ENCODE measurements at regions not wholly inside any gene's neighbourhood (a gene's known extent, or its start where the extent isn't known, plus 50 kb on each side); places are given as distances from the start of the nearest gene placed in this dataset.

GRCh38 chr6:150664091-150664490, 64.4 kb downstream of the PLEKHG1 start:
- no peak overlapping the region for H2BK20ac ChIP-seq (ENCODE audit: low read length)
- no peaks in the 10 kb centered on the region for H3K36me3 ChIP-seq (ENCODE audit: control insufficient read depth in 2 of 4, insufficient read depth in 4 of 4, low read length in 3 of 4)
- no peak overlapping the region for H4K8ac ChIP-seq (ENCODE audit: extremely low read depth, insufficient read depth, low read length)
- no peak overlapping the region for H3K56ac ChIP-seq (replicated peaks; ENCODE audit: insufficient read length, low read depth, low read length)
- CTCF ChIA-PET (ENCODE audit: partially characterized antibody) = no interaction called here
- H3K27ac ChIP-seq (ENCODE audit: low read depth, low read length) = no peak overlapping the region
- no peaks in the 10 kb centered on the region for H3K23me2 ChIP-seq (ENCODE audit: low read depth, low read length)
- H3K4me2 ChIP-seq (ENCODE audit: insufficient read depth in 1 of 2, low read depth in 2 of 2, low read length in 2 of 2) = no peak overlapping the region
- H3K18ac ChIP-seq (ENCODE audit: extremely low read depth, low read length) = no peak overlapping the region
- no peaks in the 10 kb centered on the region for H4K20me1 ChIP-seq (replicated peaks in 1 of 2; ENCODE audit: control insufficient read depth in 1 of 2, insufficient read depth in 2 of 2, low read length in 2 of 2)
- no peak overlapping the region for H3K14ac ChIP-seq (ENCODE audit: insufficient read length)
- H3K4ac ChIP-seq (replicated peaks; ENCODE audit: insufficient read length, low read depth, low read length) = no peak overlapping the region
- H3K79me1 ChIP-seq (ENCODE audit: low read depth, low read length) = no peaks in the 10 kb centered on the region
- H2AK5ac ChIP-seq (ENCODE audit: low read depth, low read length) = no peak overlapping the region
- H2AFZ ChIP-seq (ENCODE audit: low read length) = no peak overlapping the region
- no peak overlapping the region for H3K23ac ChIP-seq (ENCODE audit: insufficient read length)
- H4K5ac ChIP-seq (ENCODE audit: insufficient read length, low read depth, low read length) = no peak overlapping the region
- FAIRE-seq (no peak), DNase-seq (ENCODE audit: low read depth in 1 of 2, low spot score in 2 of 2) (no peak)
- no peaks in the 10 kb centered on the region for H3K4me1 ChIP-seq (replicated peaks in 1 of 4; ENCODE audit: control insufficient read depth in 3 of 4, insufficient read depth in 4 of 4, low read length in 3 of 4)
- no peak overlapping the region for H3K9ac ChIP-seq (replicated peaks in 1 of 4; ENCODE audit: extremely low read depth in 1 of 4, low read depth in 3 of 4, low read length in 3 of 4)
- H2BK120ac ChIP-seq (replicated peaks; ENCODE audit: low read depth, low read length) = no peak overlapping the region
- H3K4me3 ChIP-seq (ENCODE audit: extremely low read depth in 1 of 4, insufficient read depth in 2 of 4, low read depth in 3 of 4, low read length in 4 of 4) = no peak overlapping the region
- no peak overlapping the region for H4K91ac ChIP-seq (replicated peaks; ENCODE audit: insufficient read length, low read length)
- TF ChIP-seq RBBP5 (IDR thresholded peaks at IDR 0.05; ENCODE audit: borderline replicate concordance, low read depth, low read length) = no peak
- no peak for TF ChIP-seq TEAD4 (IDR thresholded peaks at IDR 0.05; ENCODE audit: low read depth, low read length)
- no peak for TF ChIP-seq POLR2AphosphoS5 (IDR thresholded peaks at IDR 0.05; ENCODE audit: low read depth, low read length)
- TF ChIP-seq CBX8 (IDR thresholded peaks at IDR 0.05; ENCODE audit: borderline replicate concordance, low read depth, low read length) = no peak
- no peak for TF ChIP-seq TBP (IDR thresholded peaks at IDR 0.05; ENCODE audit: low read depth, low read length)
- no peak for TF ChIP-seq CHD1 (IDR thresholded peaks at IDR 0.05; ENCODE audit: low read depth, low read length)
- no peak for TF ChIP-seq CREB1 (IDR thresholded peaks at IDR 0.05)
- no peak for TF ChIP-seq SUZ12 (IDR thresholded peaks at IDR 0.05; ENCODE audit: low read length)
- no peak for TF ChIP-seq MAFK (IDR thresholded peaks at IDR 0.05; ENCODE audit: low read depth, low read length)
- no peak overlapping the region for H2BK5ac ChIP-seq (ENCODE audit: low read depth, low read length)
- no peak overlapping the region for H2BK15ac ChIP-seq (ENCODE audit: low read length)
- no peaks in the 10 kb centered on the region for H3K9me3 ChIP-seq (ENCODE audit: insufficient read depth in 2 of 2, low read depth in 1 of 2, low read length in 1 of 2)
- POLR2A ChIA-PET (ENCODE audit: partially characterized antibody) = no interaction called here
- no peak overlapping the region for H2BK12ac ChIP-seq (ENCODE audit: low read depth, low read length)
- 82% methylated on average over 3 of the region's 3 CpGs; no CpG with 5 or more reads in 1 of the 2 experiments for WGBS, 2 experiments (ENCODE audit: extremely low coverage in 1 of 2, insufficient coverage in 1 of 2, insufficient read length in 1 of 2, insufficient replicate concordance in 2 of 2, low coverage in 1 of 2, low lambda C conversion rate in 2 of 2, missing lambda C conversion rate in 1 of 2)
- H3K27me3 ChIP-seq (replicated peaks in 1 of 4; ENCODE audit: control insufficient read depth in 3 of 4, extremely low read depth in 1 of 4, insufficient read depth in 3 of 4, low read length in 3 of 4) = no peaks in the 10 kb centered on the region
- H3K79me2 ChIP-seq (ENCODE audit: control insufficient read depth in 1 of 2, insufficient read depth in 2 of 2, low read length in 2 of 2) = no peaks in the 10 kb centered on the region

Data from H1 (cell line).